ENCODE measurements at regions not wholly inside any gene's neighbourhood (a gene's known extent, or its start where the extent isn't known, plus 50 kb on each side); places are given as distances from the start of the nearest gene placed in this dataset.
"Not testable (repeated sequence)": the region's sequence is repeated elsewhere in the genome, so short reads cannot be mapped to it uniquely, and the experiment has no call there.

GRCh38 chr3:182425926-182426718, 367.2 kb upstream of the ATP11B start:
- DNase-seq = not testable (repeated sequence)

GRCh38 chr3:182431972-182432371, 361.3 kb upstream of the ATP11B start:
- DNase-seq = not testable (repeated sequence)

- DNase-seq = no peak
Measured at GRCh38 chr3:182435860-182436259, 357.4 kb upstream of the ATP11B start.

- no peak for DNase-seq
Measured at GRCh38 chr3:182436547-182436946, 356.8 kb upstream of the ATP11B start.

- DNase-seq = no peak
Measured at GRCh38 chr3:182438398-182438797, 354.9 kb upstream of the ATP11B start.

- DNase-seq = no peak
Measured at GRCh38 chr3:182440101-182440500, 353.2 kb upstream of the ATP11B start.

- no peak for DNase-seq
Measured at GRCh38 chr3:182445576-182445975, 347.7 kb upstream of the ATP11B start.

- no peak for DNase-seq
Measured at GRCh38 chr3:182450942-182451787, 342.1 kb upstream of the ATP11B start.

- no peak for DNase-seq
Measured at GRCh38 chr3:182451871-182452270, 341.4 kb upstream of the ATP11B start.

GRCh38 chr3:182455011-182455410, 338.3 kb upstream of the ATP11B start:
- no peak for DNase-seq

- DNase-seq = no peak
Measured at GRCh38 chr3:182460303-182460702, 333.0 kb upstream of the ATP11B start.

- no peak for DNase-seq
Measured at GRCh38 chr3:182462152-182462551, 331.2 kb upstream of the ATP11B start.

- no peak for DNase-seq
Measured at GRCh38 chr3:182464513-182465145, 328.7 kb upstream of the ATP11B start.

GRCh38 chr3:182465301-182466185, 327.8 kb upstream of the ATP11B start:
- no peak for DNase-seq

- no peak for DNase-seq
Measured at GRCh38 chr3:182469086-182469485, 324.2 kb upstream of the ATP11B start.

GRCh38 chr3:182470187-182470586, 323.1 kb upstream of the ATP11B start:
- no peak for DNase-seq

GRCh38 chr3:182473191-182473710, 320.1 kb upstream of the ATP11B start:
- no peak for DNase-seq

GRCh38 chr3:182478369-182478768, 314.9 kb upstream of the ATP11B start:
- no peak for DNase-seq

GRCh38 chr3:182479419-182480336, 313.6 kb upstream of the ATP11B start:
- no peak for DNase-seq

GRCh38 chr3:182482705-182483104, 310.6 kb upstream of the ATP11B start:
- no peak for DNase-seq

- DNase-seq = no peak
Measured at GRCh38 chr3:182484682-182485081, 308.6 kb upstream of the ATP11B start.
